ENCODE measurements at regions not wholly inside any gene's neighbourhood (a gene's known extent, or its start where the extent isn't known, plus 50 kb on each side); places are given as distances from the start of the nearest gene placed in this dataset.
A peak's percentile ranks its signal among the peaks of the same experiment; 100 is the strongest.

DNA sequence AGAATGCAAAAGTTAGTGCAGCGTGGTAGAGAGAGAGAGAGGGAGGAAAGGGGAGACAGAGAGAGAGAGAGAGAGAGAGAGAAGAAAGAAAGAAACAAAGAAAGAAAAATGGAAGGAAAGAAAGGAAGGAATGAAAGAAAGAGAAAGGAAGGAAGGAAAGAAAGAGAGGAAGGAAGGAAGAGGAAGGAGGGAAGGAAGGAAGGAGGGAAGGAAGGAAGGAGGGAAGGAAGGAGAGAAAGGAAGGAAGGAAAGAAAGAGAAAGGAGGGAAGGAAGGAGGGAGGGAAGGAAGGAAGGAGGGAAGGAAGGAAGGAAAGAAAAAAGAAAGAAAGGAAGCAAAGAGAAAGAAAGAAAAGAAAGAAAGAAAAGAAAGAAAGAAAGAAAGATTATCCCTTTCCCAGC is 209.8 kb upstream of the MYO3A start:
- no peak for DNase-seq
- TF ChIP-seq, protein P1, sequence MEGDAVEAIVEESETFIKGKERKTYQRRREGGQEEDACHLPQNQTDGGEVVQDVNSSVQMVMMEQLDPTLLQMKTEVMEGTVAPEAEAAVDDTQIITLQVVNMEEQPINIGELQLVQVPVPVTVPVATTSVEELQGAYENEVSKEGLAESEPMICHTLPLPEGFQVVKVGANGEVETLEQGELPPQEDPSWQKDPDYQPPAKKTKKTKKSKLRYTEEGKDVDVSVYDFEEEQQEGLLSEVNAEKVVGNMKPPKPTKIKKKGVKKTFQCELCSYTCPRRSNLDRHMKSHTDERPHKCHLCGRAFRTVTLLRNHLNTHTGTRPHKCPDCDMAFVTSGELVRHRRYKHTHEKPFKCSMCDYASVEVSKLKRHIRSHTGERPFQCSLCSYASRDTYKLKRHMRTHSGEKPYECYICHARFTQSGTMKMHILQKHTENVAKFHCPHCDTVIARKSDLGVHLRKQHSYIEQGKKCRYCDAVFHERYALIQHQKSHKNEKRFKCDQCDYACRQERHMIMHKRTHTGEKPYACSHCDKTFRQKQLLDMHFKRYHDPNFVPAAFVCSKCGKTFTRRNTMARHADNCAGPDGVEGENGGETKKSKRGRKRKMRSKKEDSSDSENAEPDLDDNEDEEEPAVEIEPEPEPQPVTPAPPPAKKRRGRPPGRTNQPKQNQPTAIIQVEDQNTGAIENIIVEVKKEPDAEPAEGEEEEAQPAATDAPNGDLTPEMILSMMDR (IDR thresholded peaks at IDR 0.05; ENCODE audit: low read depth, low read length) = no peak
- H3K4me1 ChIP-seq = no peaks in the 10 kb centered on the region
- no peak overlapping the region for H3K4me3 ChIP-seq (ENCODE audit: low read depth, low read length)
- no peaks in the 10 kb centered on the region for H3K27me3 ChIP-seq
- no peaks in the 10 kb centered on the region for H3K9me3 ChIP-seq
- H3K36me3 ChIP-seq = no peaks in the 10 kb centered on the region

DNA sequence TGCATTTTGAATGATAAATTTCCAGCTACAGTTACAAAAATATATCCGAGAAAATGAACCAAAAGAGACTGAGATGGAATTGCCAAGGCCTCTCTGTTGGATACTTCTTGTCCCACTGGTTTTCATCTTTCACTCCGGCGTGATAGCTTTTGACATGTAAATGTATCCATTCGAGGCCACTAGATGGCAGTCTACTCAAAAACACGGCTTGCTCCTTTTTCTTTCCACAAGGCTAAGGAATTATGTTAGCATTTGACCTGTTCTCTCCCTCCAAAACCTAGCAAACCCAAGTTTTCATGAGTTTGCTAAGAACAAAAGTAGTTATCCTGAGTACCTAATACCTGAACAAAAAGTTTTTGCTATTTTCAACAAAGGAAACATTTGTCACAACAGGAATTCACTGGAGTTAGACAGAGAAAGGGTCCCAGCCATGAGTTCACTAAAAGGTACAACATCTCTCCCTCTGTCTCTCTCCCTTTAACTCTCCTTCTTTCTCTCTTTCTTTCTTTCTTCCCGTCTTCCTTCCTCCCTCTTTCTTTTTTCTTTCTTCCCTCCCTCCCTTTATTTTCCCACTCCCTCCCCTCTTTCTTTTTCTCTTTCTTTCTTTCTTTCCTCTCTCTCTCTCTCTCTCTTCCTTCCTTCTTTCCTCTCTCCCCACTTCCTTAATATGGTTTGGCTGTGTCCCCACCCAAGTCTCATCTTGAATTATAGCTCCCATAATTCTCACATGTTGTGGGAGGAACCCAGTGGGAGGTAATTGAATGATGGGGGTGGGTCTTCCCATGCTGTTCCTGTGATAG is 207.9 kb upstream of the MYO3A start:
- no peaks in the 10 kb centered on the region for H3K27me3 ChIP-seq

DNA sequence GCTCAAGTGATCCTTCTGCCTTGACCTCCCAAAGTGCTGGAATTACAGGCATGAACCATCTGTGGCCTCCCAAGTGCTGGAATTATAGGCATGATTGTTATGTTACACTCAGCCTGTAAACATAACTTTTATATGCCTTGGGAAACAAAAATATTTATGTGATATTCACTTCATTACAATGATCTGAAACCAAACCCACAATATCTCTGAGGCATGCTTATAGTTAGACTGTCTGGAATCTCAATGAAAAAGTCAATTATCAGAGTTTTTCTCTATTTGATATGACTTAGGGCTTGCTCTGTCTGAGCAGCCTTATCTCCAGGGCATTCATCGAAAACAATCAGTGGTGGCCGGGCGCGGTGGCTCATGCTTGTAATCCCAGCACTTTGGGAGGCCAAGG is 195.3 kb upstream of the MYO3A start:
- no peaks in the 10 kb centered on the region for H3K27me3 ChIP-seq
- H3K4me1 ChIP-seq = no peaks in the 10 kb centered on the region
- H3K9me3 ChIP-seq = no peaks in the 10 kb centered on the region
- no peak overlapping the region for H3K4me3 ChIP-seq (ENCODE audit: low read depth, low read length)
- no peaks in the 10 kb centered on the region for H3K36me3 ChIP-seq
- no peak for DNase-seq
- TF ChIP-seq, protein P1 (IDR thresholded peaks at IDR 0.05; ENCODE audit: low read depth, low read length) = no peak

More for the DNA sequence above, 207.9 kb upstream of the MYO3A start:
- DNase-seq = peak; percentile 48
- no peak overlapping the region for H3K4me3 ChIP-seq (ENCODE audit: low read depth, low read length)
- no peaks in the 10 kb centered on the region for H3K9me3 ChIP-seq
- no peaks in the 10 kb centered on the region for H3K4me1 ChIP-seq
- TF ChIP-seq, protein P1 (IDR thresholded peaks at IDR 0.05; ENCODE audit: low read depth, low read length) = peak; percentile 71
- H3K36me3 ChIP-seq = no peaks in the 10 kb centered on the region

GRCh38 chr10:25743832-25744231 is 190.2 kb upstream of the MYO3A start:
- no peaks in the 10 kb centered on the region for H3K36me3 ChIP-seq
- H3K27me3 ChIP-seq = no peaks in the 10 kb centered on the region
- no peaks in the 10 kb centered on the region; the same call in 1 of the 2 replicates for H3K9me3 ChIP-seq
- H3K4me3 ChIP-seq (ENCODE audit: low read depth, low read length) = no peak overlapping the region
- TF ChIP-seq, protein P1 (IDR thresholded peaks at IDR 0.05; ENCODE audit: low read depth, low read length) = no peak
- no peak for DNase-seq
- no peaks in the 10 kb centered on the region for H3K4me1 ChIP-seq

GRCh38 chr10:25744574-25744973 is 189.5 kb upstream of the MYO3A start:
- no peak for DNase-seq
- TF ChIP-seq, protein P1 (IDR thresholded peaks at IDR 0.05; ENCODE audit: low read depth, low read length) = no peak
- H3K36me3 ChIP-seq = no peaks in the 10 kb centered on the region
- H3K4me1 ChIP-seq = no peaks in the 10 kb centered on the region
- no peaks in the 10 kb centered on the region for H3K27me3 ChIP-seq
- no peak overlapping the region for H3K4me3 ChIP-seq (ENCODE audit: low read depth, low read length)
- no peaks in the 10 kb centered on the region; the same call in 1 of the 2 replicates for H3K9me3 ChIP-seq

GRCh38 chr10:25745976-25746375 is 188.1 kb upstream of the MYO3A start:
- DNase-seq = no peak
- H3K27me3 ChIP-seq = no peaks in the 10 kb centered on the region
- H3K4me3 ChIP-seq (ENCODE audit: low read depth, low read length) = no peak overlapping the region
- H3K4me1 ChIP-seq = no peaks in the 10 kb centered on the region
- TF ChIP-seq, protein P1 (IDR thresholded peaks at IDR 0.05; ENCODE audit: low read depth, low read length) = no peak
- no peaks in the 10 kb centered on the region for H3K36me3 ChIP-seq
- H3K9me3 ChIP-seq = no peaks in the 10 kb centered on the region; the same call in 1 of the 2 replicates
